ENCODE measurements at regions not wholly inside any gene's neighbourhood (a gene's known extent, or its start where the extent isn't known, plus 50 kb on each side); places are given as distances from the start of the nearest gene placed in this dataset.

- no peak for DNase-seq
- peaks cover 19% of the 10 kb centered on the region for H3K9me3 ChIP-seq (replicated peaks)
- no peaks in the 10 kb centered on the region for H3K4me1 ChIP-seq
- no peaks in the 10 kb centered on the region for H3K36me3 ChIP-seq
- no peak overlapping the region for H3K4me3 ChIP-seq
- intact Hi-C loops (cut with micrococcal nuclease) = no loop called here
- no peaks in the 10 kb centered on the region for H3K27me3 ChIP-seq (ENCODE audit: low read depth)
- TF ChIP-seq CTCF (IDR thresholded peaks at IDR 0.05; ENCODE audit: borderline replicate concordance) = no peak
- H3K27ac ChIP-seq (replicated peaks) = no peak overlapping the region
Measured at GRCh38 chr18:5040476-5040875, 156.6 kb downstream of the AKAIN1 start.

DNA sequence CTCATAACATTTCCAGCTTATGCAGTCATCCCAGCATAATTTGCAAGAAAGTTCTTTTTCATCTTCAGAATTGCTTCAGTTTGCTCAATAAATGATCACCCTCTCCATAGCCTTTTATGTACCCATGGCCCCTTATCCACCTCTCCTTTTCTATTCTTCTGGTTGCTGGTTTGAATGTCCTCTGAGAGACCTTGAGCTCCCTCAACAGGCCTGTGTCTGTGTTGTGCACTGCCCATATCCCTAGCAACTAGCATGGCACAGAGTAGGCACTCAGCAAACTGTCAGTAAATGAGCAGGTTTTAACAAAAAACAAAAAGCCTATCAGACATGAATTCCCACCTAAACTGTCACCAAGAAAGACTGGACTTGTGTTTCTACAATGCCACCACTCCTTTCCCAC lies 160.5 kb downstream of the AKAIN1 start:
- Histone ChIP-seq H3K9me3 (replicated peaks) (peaks cover 51% of the 10 kb centered on the region), H3K27ac (replicated peaks) (no peak overlapping the region), H3K4me3 (no peak overlapping the region), H3K27me3 (ENCODE audit: low read depth) (no peaks in the 10 kb centered on the region), H3K36me3 (no peaks in the 10 kb centered on the region), H3K4me1 (no peaks in the 10 kb centered on the region)
- no peak for TF ChIP-seq CTCF (IDR thresholded peaks at IDR 0.05; ENCODE audit: borderline replicate concordance)
- DNase-seq = no peak
- intact Hi-C loops (cut with micrococcal nuclease) = no loop called here

- no peaks in the 10 kb centered on the region for H3K27me3 ChIP-seq (ENCODE audit: low read depth)
- H3K27ac ChIP-seq (replicated peaks) = no peak overlapping the region
- no peak for DNase-seq
- TF ChIP-seq CTCF (IDR thresholded peaks at IDR 0.05; ENCODE audit: borderline replicate concordance) = no peak
- no peaks in the 10 kb centered on the region for H3K36me3 ChIP-seq
- intact Hi-C loops (cut with micrococcal nuclease) = no loop called here
- peaks cover 60% of the 10 kb centered on the region for H3K9me3 ChIP-seq (replicated peaks)
- no peaks in the 10 kb centered on the region for H3K4me1 ChIP-seq
- no peak overlapping the region for H3K4me3 ChIP-seq
Measured at GRCh38 chr18:5031216-5031615, 165.8 kb downstream of the AKAIN1 start.

- Histone ChIP-seq H3K27me3 (ENCODE audit: low read depth) (no peaks in the 10 kb centered on the region), H3K4me1 (no peaks in the 10 kb centered on the region), H3K4me3 (no peak overlapping the region), H3K9me3 (replicated peaks) (peaks cover 55% of the 10 kb centered on the region), H3K36me3 (no peaks in the 10 kb centered on the region), H3K27ac (replicated peaks) (no peak overlapping the region)
- intact Hi-C loops (cut with micrococcal nuclease) = no loop called here
- TF ChIP-seq CTCF (IDR thresholded peaks at IDR 0.05; ENCODE audit: borderline replicate concordance) = no peak
- no peak for DNase-seq
Measured at GRCh38 chr18:5030636-5031035, 166.4 kb downstream of the AKAIN1 start.

- TF ChIP-seq CTCF (IDR thresholded peaks at IDR 0.05; ENCODE audit: borderline replicate concordance) = no peak
- no peaks in the 10 kb centered on the region for H3K4me1 ChIP-seq
- H3K27ac ChIP-seq (replicated peaks) = no peak overlapping the region
- peaks cover 44% of the 10 kb centered on the region for H3K9me3 ChIP-seq (replicated peaks)
- intact Hi-C loops (cut with micrococcal nuclease) = no loop called here
- H3K4me3 ChIP-seq = no peak overlapping the region
- DNase-seq = no peak
- no peaks in the 10 kb centered on the region for H3K27me3 ChIP-seq (ENCODE audit: low read depth)
- H3K36me3 ChIP-seq = no peaks in the 10 kb centered on the region
Measured at GRCh38 chr18:5029592-5029991, 167.5 kb downstream of the AKAIN1 start.

DNA sequence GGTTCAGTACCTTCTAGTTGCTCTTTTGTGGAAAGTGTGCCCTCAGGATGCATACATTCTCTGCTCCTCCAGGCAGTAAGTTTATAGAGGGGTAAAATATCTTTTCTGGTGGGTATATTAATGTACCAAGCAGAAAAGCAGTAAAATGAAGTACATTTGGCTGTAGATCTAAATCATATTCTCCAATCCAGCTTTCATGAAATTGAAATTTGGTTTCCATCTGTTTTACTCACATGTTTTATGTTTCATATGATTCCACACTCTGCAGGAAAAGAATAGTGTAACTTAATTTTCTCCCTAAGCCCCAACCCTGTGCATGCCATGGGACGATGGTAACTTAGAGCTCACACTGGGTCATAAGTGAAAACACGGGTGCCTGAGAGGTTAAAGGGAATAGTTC lies 172.3 kb downstream of the AKAIN1 start:
- TF ChIP-seq CTCF (IDR thresholded peaks at IDR 0.05; ENCODE audit: borderline replicate concordance) = no peak
- Histone ChIP-seq H3K4me1 (no peaks in the 10 kb centered on the region), H3K4me3 (no peak overlapping the region), H3K36me3 (no peaks in the 10 kb centered on the region), H3K27ac (replicated peaks) (no peak overlapping the region), H3K27me3 (ENCODE audit: low read depth) (peaks cover 11% of the 10 kb centered on the region), H3K9me3 (replicated peaks) (peaks cover 9% of the 10 kb centered on the region)
- no peak for DNase-seq
- intact Hi-C loops (cut with micrococcal nuclease) = no loop called here
